ENCODE measurements at regions not wholly inside any gene's neighbourhood (a gene's known extent, or its start where the extent isn't known, plus 50 kb on each side); places are given as distances from the start of the nearest gene placed in this dataset.

DNA sequence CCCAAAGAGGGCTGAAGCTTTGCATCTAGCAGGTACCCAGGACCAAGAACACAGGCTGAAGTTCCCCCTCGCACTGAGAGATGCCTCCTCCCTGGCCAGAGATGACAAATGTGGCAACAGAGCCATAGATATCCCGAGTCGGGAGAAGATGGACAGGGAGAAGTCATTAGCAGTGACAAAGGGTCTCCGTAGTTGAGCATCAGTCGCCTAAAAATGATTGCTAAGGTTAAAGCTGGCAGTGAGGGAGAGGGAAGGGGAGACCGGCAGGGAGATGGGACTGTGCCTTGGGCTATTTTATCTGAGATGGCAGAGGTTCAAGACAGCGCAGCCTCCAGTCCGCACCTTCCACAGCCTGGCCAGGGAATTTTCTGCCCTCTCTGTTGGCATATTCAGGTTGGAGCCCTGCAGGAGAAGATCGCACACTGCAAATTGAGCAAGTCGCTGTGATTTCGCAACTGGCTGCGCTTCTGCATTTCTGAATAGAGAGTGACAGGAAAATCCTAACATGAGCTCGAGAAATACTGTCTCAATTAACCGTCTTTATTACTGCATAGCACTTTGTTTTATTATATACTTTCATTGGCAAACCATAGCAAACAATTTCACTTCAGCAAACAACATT, 238.9 kb upstream of the GPR26 start:
- no peak for TF ChIP-seq CTCF (conservative IDR thresholded peaks at IDR 0.05; ENCODE audit: low read depth, low read length)
- DNase-seq (ENCODE audit: low read depth): no peak
- H3K4me3 ChIP-seq (ENCODE audit: low read length): no peak overlapping the region

- no peak for TF ChIP-seq CTCF (conservative IDR thresholded peaks at IDR 0.05; ENCODE audit: low read depth, low read length)
- H3K4me3 ChIP-seq (ENCODE audit: low read length): no peak overlapping the region
- no peak for DNase-seq (ENCODE audit: low read depth)
Observed at GRCh38 chr10:123428391-123428790, 237.8 kb upstream of the GPR26 start.

GRCh38 chr10:123429706-123430221, 236.4 kb upstream of the GPR26 start:
- no peak overlapping the region for H3K4me3 ChIP-seq (ENCODE audit: low read length)
- DNase-seq (ENCODE audit: low read depth): peak; percentile 4
- peak; percentile 38 for TF ChIP-seq CTCF (conservative IDR thresholded peaks at IDR 0.05; ENCODE audit: low read depth, low read length)

- no peak for DNase-seq (ENCODE audit: low read depth)
- no peak for TF ChIP-seq CTCF (conservative IDR thresholded peaks at IDR 0.05; ENCODE audit: low read depth, low read length)
- no peak overlapping the region for H3K4me3 ChIP-seq (ENCODE audit: low read length)
Observed at GRCh38 chr10:123433539-123433938, 232.6 kb upstream of the GPR26 start.

DNA sequence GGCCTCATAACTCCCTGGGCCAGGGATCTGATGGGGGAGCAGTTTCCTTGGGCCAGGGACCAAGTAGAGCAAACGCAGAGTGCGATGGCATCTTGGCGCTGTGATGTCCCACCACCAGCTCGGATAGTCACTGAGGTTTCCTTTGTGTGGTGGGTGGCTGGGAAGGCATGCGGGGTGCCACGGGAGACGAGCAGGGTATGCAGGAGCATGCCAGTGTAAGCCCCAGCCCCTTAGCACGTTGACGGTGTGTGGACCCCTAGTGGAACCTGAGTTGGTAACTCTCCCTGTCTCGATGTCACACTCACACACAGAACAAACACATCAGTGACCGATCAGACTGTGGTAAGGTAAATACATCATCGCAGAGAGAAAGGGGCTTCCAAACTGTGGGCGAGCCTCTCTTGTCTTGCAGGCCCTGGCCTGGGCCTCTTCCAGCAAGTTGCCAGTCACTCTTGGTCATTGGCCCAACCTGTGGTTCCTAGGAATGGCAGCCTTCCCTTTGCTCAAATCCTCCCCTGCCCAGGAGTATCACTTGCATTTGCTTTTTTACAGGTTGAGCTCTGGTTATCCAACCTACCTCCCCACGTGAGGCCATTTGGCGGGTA, 231.6 kb upstream of the GPR26 start:
- no peak for DNase-seq (ENCODE audit: low read depth)
- TF ChIP-seq CTCF (conservative IDR thresholded peaks at IDR 0.05; ENCODE audit: low read depth, low read length): no peak
- H3K4me3 ChIP-seq (ENCODE audit: low read length): no peak overlapping the region

GRCh38 chr10:123442901-123443300, 223.3 kb upstream of the GPR26 start:
- TF ChIP-seq CTCF (conservative IDR thresholded peaks at IDR 0.05; ENCODE audit: low read depth, low read length): no peak
- no peak for DNase-seq (ENCODE audit: low read depth)
- no peak overlapping the region for H3K4me3 ChIP-seq (ENCODE audit: low read length)

DNA sequence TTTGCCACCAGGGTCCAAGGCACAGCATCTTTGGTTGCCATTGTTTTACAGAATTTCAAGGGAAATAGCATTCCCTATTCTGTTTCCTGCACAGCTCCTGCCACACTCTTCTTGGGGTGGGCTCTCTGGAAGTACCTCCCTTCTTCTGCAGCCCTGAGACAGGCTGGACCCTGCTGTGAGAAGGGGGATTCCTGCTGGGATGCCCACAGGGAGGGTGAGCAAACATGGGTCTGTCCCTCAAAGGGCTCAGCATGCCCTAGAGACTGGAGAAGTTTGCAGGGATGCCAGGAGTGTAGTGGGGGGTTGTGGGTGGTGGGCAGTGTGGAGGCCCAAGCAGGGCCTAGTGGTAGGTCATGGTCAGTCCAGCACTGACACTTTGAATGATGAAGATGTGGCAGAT, 222.2 kb upstream of the GPR26 start:
- DNase-seq (ENCODE audit: low read depth): no peak
- H3K4me3 ChIP-seq (ENCODE audit: low read length): no peak overlapping the region
- TF ChIP-seq CTCF (conservative IDR thresholded peaks at IDR 0.05; ENCODE audit: low read depth, low read length): no peak
